ENCODE measurements at regions not wholly inside any gene's neighbourhood (a gene's known extent, or its start where the extent isn't known, plus 50 kb on each side); places are given as distances from the start of the nearest gene placed in this dataset.

DNA sequence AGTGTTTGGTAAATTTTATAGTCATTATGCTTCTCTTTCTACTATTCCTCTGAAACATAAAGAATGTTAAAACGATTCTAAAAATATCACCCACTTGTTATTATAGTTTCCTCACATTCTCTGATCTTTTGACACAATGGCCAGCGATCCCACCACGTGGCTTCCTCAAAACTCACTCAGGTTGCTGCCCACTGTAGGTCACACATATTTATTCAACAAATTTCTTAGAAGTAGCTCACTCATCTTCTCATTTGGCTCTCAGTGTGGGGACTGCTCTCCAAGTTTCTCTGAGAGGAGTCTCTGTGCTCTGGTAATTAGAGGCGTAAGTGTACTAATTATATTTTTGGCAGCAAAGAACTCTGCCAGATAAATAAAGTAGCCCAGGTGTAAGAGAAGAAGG, 465.4 kb downstream of the CDH11 start:
- H3K9me3 ChIP-seq (ENCODE audit: control insufficient read depth in 1 of 2, low read length in 2 of 2): no peaks in the 10 kb centered on the region
- no peak for DNase-seq
- no peaks in the 10 kb centered on the region for H3K4me1 Mint-ChIP-seq
- no peak overlapping the region for H3K4me3 ChIP-seq (ENCODE audit: low read length in 2 of 2)
- peaks cover 3 to 39% (median 23%) of the 10 kb centered on the region in 8 donors for H3K9me3 Mint-ChIP-seq
- H3K4me3 Mint-ChIP-seq: no peak overlapping the region
- no peak overlapping the region for H3K27ac ChIP-seq (ENCODE audit: low read depth, low read length)
- intact Hi-C loops (cut with micrococcal nuclease): no loop called here
- ChIA-PET POLR2A (ENCODE audit: partially characterized antibody) (no interaction called here), CTCF (ENCODE audit: partially characterized antibody) (no interaction called here)
- H3K27ac Mint-ChIP-seq: no peak overlapping the region
- no peaks in the 10 kb centered on the region for H3K36me3 Mint-ChIP-seq
- H3K36me3 ChIP-seq (ENCODE audit: insufficient read depth, low read length): no peaks in the 10 kb centered on the region
- no peaks in the 10 kb centered on the region for H3K27me3 Mint-ChIP-seq
- H3K4me1 ChIP-seq (ENCODE audit: insufficient read depth, low read length): no peaks in the 10 kb centered on the region
- H3K27me3 ChIP-seq (ENCODE audit: insufficient read depth, low read length): no peaks in the 10 kb centered on the region

DNA sequence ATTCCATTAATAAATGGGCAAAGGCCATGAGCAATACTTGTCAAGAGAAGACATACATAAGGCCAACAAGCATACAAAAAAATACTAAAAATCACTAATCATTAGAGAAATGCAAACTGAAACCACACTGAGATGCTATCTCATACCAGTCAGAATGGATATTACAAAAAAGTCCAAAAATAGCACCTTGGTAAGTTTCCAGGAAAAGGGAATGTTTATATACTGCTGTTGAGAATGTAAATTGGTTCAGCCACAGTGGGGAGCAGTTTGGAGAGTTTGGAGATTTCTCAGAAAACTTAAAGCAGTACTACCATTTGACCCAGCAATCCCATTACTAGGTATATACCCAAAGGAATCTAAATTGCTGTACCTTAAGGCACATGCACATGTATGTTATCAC, 467.7 kb downstream of the CDH11 start:
- POLR2A ChIA-PET (ENCODE audit: partially characterized antibody): no interaction called here
- Mint-ChIP-seq H3K9me3 (peaks cover 8 to 42% (median 31%) of the 10 kb centered on the region in 8 donors), H3K36me3 (no peaks in the 10 kb centered on the region), H3K27ac (no peak overlapping the region), H3K27me3 (no peaks in the 10 kb centered on the region), H3K4me1 (no peaks in the 10 kb centered on the region), H3K4me3 (no peak overlapping the region)
- H3K36me3 ChIP-seq (ENCODE audit: insufficient read depth, low read length): no peaks in the 10 kb centered on the region
- CTCF ChIA-PET (ENCODE audit: partially characterized antibody): no interaction called here
- intact Hi-C loops (cut with micrococcal nuclease): no loop called here
- H3K27me3 ChIP-seq (ENCODE audit: insufficient read depth, low read length): no peaks in the 10 kb centered on the region
- DNase-seq: no peak
- no peaks in the 10 kb centered on the region for H3K9me3 ChIP-seq (ENCODE audit: control insufficient read depth in 1 of 2, low read length in 2 of 2)
- H3K27ac ChIP-seq (ENCODE audit: low read depth, low read length): no peak overlapping the region
- no peak overlapping the region for H3K4me3 ChIP-seq (ENCODE audit: low read length in 2 of 2)
- H3K4me1 ChIP-seq (ENCODE audit: insufficient read depth, low read length): no peaks in the 10 kb centered on the region

DNA sequence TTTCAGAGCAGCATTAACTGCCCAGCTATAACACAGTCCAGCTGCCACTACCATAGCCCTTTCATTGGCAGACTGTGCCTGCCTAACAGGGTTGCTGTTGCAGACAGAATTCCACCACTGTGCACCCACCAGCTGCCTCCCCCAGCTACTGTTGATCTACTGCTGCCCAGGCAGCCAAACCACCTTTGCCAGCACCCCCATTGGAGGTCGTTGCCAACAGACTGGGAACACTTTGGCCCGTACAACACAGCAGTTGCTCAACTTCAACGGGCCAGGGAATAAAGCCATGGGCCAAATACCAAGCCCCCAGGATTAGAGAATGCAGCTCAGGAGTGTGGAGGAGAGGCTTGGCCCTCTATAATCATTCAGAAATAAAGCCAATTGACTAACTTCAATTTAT, 473.6 kb downstream of the CDH11 start:
- no peak overlapping the region for H3K4me3 ChIP-seq (ENCODE audit: low read length in 2 of 2)
- H3K4me3 Mint-ChIP-seq: no peak overlapping the region
- H3K36me3 ChIP-seq (ENCODE audit: insufficient read depth, low read length): no peaks in the 10 kb centered on the region
- H3K27ac ChIP-seq (ENCODE audit: low read depth, low read length): no peak overlapping the region
- no peaks in the 10 kb centered on the region for H3K9me3 ChIP-seq (ENCODE audit: control insufficient read depth in 1 of 2, low read length in 2 of 2)
- DNase-seq: no peak
- H3K4me1 Mint-ChIP-seq: no peaks in the 10 kb centered on the region
- peaks cover 13 to 49% (median 33%) of the 10 kb centered on the region in 8 donors for H3K9me3 Mint-ChIP-seq
- H3K27ac Mint-ChIP-seq: no peak overlapping the region
- H3K27me3 ChIP-seq (ENCODE audit: insufficient read depth, low read length): no peaks in the 10 kb centered on the region
- no peaks in the 10 kb centered on the region for H3K4me1 ChIP-seq (ENCODE audit: insufficient read depth, low read length)
- no peaks in the 10 kb centered on the region for H3K27me3 Mint-ChIP-seq
- intact Hi-C loops (cut with micrococcal nuclease): no loop called here
- no peaks in the 10 kb centered on the region for H3K36me3 Mint-ChIP-seq
- ChIA-PET POLR2A (ENCODE audit: partially characterized antibody) (no interaction called here), CTCF (ENCODE audit: partially characterized antibody) (no interaction called here)

DNA sequence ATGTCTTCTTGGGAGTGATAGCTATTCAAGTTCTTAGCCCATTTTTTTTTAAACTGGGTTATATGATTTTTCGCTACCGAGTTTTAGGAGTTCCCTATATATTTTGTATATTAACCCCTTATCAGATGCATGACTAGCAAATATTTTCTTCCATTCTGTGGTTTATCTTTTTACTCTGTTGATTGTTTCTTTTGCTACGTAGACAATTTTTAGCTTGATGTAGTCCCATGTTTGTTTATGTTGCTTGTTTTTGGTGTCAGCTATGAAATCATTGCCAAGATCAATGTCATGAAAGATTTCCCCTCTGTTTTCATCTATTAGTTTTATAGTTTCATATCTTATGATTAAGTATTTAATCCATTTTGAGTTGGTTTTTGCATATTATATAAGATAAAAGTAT, 480.5 kb downstream of the CDH11 start:
- no peak overlapping the region for H3K27ac Mint-ChIP-seq
- H3K36me3 ChIP-seq (ENCODE audit: insufficient read depth, low read length): no peaks in the 10 kb centered on the region
- H3K4me3 Mint-ChIP-seq: no peak overlapping the region
- H3K9me3 Mint-ChIP-seq: peaks cover 2 to 22% (median 11%) of the 10 kb centered on the region in 8 donors
- no peaks in the 10 kb centered on the region for H3K9me3 ChIP-seq (ENCODE audit: control insufficient read depth in 1 of 2, low read length in 2 of 2)
- POLR2A ChIA-PET (ENCODE audit: partially characterized antibody): no interaction called here
- no peaks in the 10 kb centered on the region for H3K4me1 ChIP-seq (ENCODE audit: insufficient read depth, low read length)
- no peaks in the 10 kb centered on the region for H3K4me1 Mint-ChIP-seq
- DNase-seq: no peak
- no peaks in the 10 kb centered on the region for H3K27me3 Mint-ChIP-seq
- no peaks in the 10 kb centered on the region for H3K36me3 Mint-ChIP-seq
- H3K27ac ChIP-seq (ENCODE audit: low read depth, low read length): no peak overlapping the region
- CTCF ChIA-PET (ENCODE audit: partially characterized antibody): no interaction called here
- H3K27me3 ChIP-seq (ENCODE audit: insufficient read depth, low read length): no peaks in the 10 kb centered on the region
- intact Hi-C loops (cut with micrococcal nuclease): no loop called here
- H3K4me3 ChIP-seq (ENCODE audit: low read length in 2 of 2): no peak overlapping the region

DNA sequence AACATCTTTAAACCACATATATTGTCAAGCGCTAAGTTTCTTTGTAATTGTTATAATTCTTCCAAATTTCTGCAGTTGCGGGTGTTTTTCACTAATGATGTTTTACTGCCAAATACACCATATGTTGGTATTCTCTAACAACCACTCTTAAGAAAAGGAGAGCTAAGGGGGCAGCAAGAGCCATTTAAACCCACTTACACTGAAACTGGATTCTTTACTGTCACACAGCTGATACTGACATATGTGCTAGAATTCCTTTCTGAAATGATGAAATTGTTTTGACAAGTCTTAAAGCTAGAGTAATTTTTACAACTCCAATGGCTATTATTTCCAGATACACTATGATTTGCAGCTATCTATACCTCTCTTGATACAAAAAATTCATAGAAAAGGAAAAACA, 483.1 kb downstream of the CDH11 start:
- Mint-ChIP-seq H3K27me3 (no peaks in the 10 kb centered on the region), H3K9me3 (peaks cover 0 to 22% (median 8%) of the 10 kb centered on the region in 8 donors), H3K4me1 (no peaks in the 10 kb centered on the region), H3K4me3 (no peak overlapping the region), H3K27ac (no peak overlapping the region), H3K36me3 (no peaks in the 10 kb centered on the region)
- H3K9me3 ChIP-seq (ENCODE audit: control insufficient read depth in 1 of 2, low read length in 2 of 2): no peaks in the 10 kb centered on the region
- no peak for DNase-seq
- intact Hi-C loops (cut with micrococcal nuclease): no loop called here
- no peaks in the 10 kb centered on the region for H3K36me3 ChIP-seq (ENCODE audit: insufficient read depth, low read length)
- no peaks in the 10 kb centered on the region for H3K4me1 ChIP-seq (ENCODE audit: insufficient read depth, low read length)
- no peak overlapping the region for H3K4me3 ChIP-seq (ENCODE audit: low read length in 2 of 2)
- CTCF ChIA-PET (ENCODE audit: partially characterized antibody): no interaction called here
- no peaks in the 10 kb centered on the region for H3K27me3 ChIP-seq (ENCODE audit: insufficient read depth, low read length)
- POLR2A ChIA-PET (ENCODE audit: partially characterized antibody): no interaction called here
- H3K27ac ChIP-seq (ENCODE audit: low read depth, low read length): no peak overlapping the region

DNA sequence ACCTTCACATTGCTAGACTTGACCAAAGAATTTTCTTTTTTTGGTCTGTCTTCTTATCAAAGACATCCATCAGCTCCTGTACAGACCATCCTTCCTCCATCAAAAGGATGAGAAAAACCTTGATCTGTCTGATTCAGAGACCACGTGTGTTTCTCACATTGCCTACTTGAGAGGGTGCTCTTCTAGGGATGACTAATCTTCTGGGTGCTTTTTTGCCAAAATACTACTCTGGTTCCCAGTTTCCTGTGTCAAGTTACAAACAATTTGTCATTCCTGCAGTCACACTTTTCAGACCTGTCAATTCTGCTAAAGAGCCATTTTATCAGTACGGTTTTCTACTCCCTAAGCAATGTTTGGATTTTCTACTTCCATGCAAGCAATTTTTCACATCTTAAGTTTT, 492.2 kb downstream of the CDH11 start:
- ChIA-PET CTCF (ENCODE audit: partially characterized antibody) (no interaction called here), POLR2A (ENCODE audit: partially characterized antibody) (no interaction called here)
- H3K9me3 Mint-ChIP-seq: peaks cover 3 to 34% (median 12%) of the 10 kb centered on the region in 8 donors
- no peak overlapping the region for H3K4me3 Mint-ChIP-seq
- Histone ChIP-seq H3K27me3 (ENCODE audit: insufficient read depth, low read length) (no peaks in the 10 kb centered on the region), H3K27ac (ENCODE audit: low read depth, low read length) (no peak overlapping the region), H3K9me3 (ENCODE audit: control insufficient read depth in 1 of 2, low read length in 2 of 2) (no peaks in the 10 kb centered on the region), H3K4me3 (ENCODE audit: low read length in 2 of 2) (no peak overlapping the region), H3K4me1 (ENCODE audit: insufficient read depth, low read length) (no peaks in the 10 kb centered on the region), H3K36me3 (ENCODE audit: insufficient read depth, low read length) (no peaks in the 10 kb centered on the region)
- no peaks in the 10 kb centered on the region for H3K4me1 Mint-ChIP-seq
- DNase-seq: no peak
- H3K27ac Mint-ChIP-seq: no peak overlapping the region
- no peaks in the 10 kb centered on the region for H3K36me3 Mint-ChIP-seq
- intact Hi-C loops (cut with micrococcal nuclease): no loop called here
- no peaks in the 10 kb centered on the region for H3K27me3 Mint-ChIP-seq

DNA sequence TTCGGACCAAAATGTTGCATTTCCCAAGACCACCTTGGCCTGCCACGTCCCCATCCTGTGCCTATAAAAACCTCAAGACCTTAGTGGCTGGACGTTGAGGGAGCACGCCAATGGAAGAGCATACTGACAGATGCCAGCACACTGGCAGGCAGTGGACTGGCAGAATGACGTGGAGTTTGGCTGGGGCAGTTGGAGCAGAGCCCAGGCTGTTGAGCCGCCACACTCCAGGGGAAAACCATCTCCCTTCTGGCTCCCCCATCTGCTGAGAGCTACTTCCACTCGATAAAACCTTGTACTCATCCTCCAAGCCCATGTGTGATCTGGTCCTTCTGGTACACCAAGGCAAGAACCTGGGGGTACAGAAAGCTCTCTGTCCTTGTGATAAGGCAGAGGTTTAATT, 494.1 kb downstream of the CDH11 start:
- POLR2A ChIA-PET (ENCODE audit: partially characterized antibody): no interaction called here
- no peaks in the 10 kb centered on the region for H3K36me3 Mint-ChIP-seq
- intact Hi-C loops (cut with micrococcal nuclease): no loop called here
- no peak overlapping the region for H3K27ac ChIP-seq (ENCODE audit: low read depth, low read length)
- H3K27me3 ChIP-seq (ENCODE audit: insufficient read depth, low read length): no peaks in the 10 kb centered on the region
- no peak overlapping the region for H3K4me3 ChIP-seq (ENCODE audit: low read length in 2 of 2)
- H3K27me3 Mint-ChIP-seq: no peaks in the 10 kb centered on the region
- no peak for DNase-seq
- H3K27ac Mint-ChIP-seq: no peak overlapping the region
- no peaks in the 10 kb centered on the region for H3K4me1 ChIP-seq (ENCODE audit: insufficient read depth, low read length)
- no peaks in the 10 kb centered on the region for H3K4me1 Mint-ChIP-seq
- H3K36me3 ChIP-seq (ENCODE audit: insufficient read depth, low read length): no peaks in the 10 kb centered on the region
- H3K9me3 ChIP-seq (ENCODE audit: control insufficient read depth in 1 of 2, low read length in 2 of 2): no peaks in the 10 kb centered on the region
- CTCF ChIA-PET (ENCODE audit: partially characterized antibody): no interaction called here
- H3K9me3 Mint-ChIP-seq: peaks cover 3 to 30% (median 10%) of the 10 kb centered on the region in 8 donors
- no peak overlapping the region for H3K4me3 Mint-ChIP-seq

DNA sequence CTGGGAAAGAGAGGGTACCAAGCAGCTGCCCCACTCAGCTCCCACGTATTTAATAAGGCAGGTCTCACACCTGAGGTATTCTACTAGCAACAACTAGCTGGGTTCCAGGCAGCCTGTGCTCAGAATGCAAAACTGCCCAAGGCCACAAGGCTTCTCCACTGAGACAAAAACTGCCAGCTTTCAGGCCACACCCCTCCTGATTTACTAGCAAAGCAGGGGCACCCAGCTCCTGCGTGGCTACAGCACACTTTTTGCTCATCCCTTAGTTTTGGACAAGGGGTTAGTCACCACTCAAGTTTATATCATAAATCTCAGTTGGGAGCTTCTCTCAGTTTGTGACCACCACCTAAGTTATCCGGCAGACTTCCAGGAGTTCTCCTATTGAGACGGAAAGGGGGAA, 494.6 kb downstream of the CDH11 start:
- no peak overlapping the region for H3K4me3 ChIP-seq (ENCODE audit: low read length in 2 of 2)
- H3K4me1 ChIP-seq (ENCODE audit: insufficient read depth, low read length): no peaks in the 10 kb centered on the region
- ChIA-PET POLR2A (ENCODE audit: partially characterized antibody) (no interaction called here), CTCF (ENCODE audit: partially characterized antibody) (no interaction called here)
- H3K27me3 ChIP-seq (ENCODE audit: insufficient read depth, low read length): no peaks in the 10 kb centered on the region
- H3K9me3 ChIP-seq (ENCODE audit: control insufficient read depth in 1 of 2, low read length in 2 of 2): no peaks in the 10 kb centered on the region
- H3K36me3 ChIP-seq (ENCODE audit: insufficient read depth, low read length): no peaks in the 10 kb centered on the region
- DNase-seq: no peak
- no peak overlapping the region for H3K27ac Mint-ChIP-seq
- no peaks in the 10 kb centered on the region for H3K36me3 Mint-ChIP-seq
- H3K27ac ChIP-seq (ENCODE audit: low read depth, low read length): no peak overlapping the region
- peaks cover 3 to 33% (median 12%) of the 10 kb centered on the region in 8 donors for H3K9me3 Mint-ChIP-seq
- intact Hi-C loops (cut with micrococcal nuclease): no loop called here
- no peak overlapping the region for H3K4me3 Mint-ChIP-seq
- H3K4me1 Mint-ChIP-seq: no peaks in the 10 kb centered on the region
- no peaks in the 10 kb centered on the region for H3K27me3 Mint-ChIP-seq
